ENCODE measurements at regions not wholly inside any gene's neighbourhood (a gene's known extent, or its start where the extent isn't known, plus 50 kb on each side); places are given as distances from the start of the nearest gene placed in this dataset.
"Not testable (repeated sequence)": the region's sequence is repeated elsewhere in the genome, so short reads cannot be mapped to it uniquely, and the experiment has no call there.

GRCh38 chr6:94584211-94584610 is 993.1 kb upstream of the MANEA start:
- no peaks in the 10 kb centered on the region for H3K9me3 ChIP-seq
- no peak overlapping the region for H3K27ac ChIP-seq (replicated peaks in 1 of 4)
- 90% methylated on average over 2 of the region's 2 CpGs for WGBS
- TF ChIP-seq POLR2AphosphoS5 (IDR thresholded peaks at IDR 0.05) (no peak), EP300 (IDR thresholded peaks at IDR 0.05) (no peak), POLR2A (IDR thresholded peaks at IDR 0.05; ENCODE audit: low read depth) (no peak)
- TF ChIP-seq, protein P1, sequence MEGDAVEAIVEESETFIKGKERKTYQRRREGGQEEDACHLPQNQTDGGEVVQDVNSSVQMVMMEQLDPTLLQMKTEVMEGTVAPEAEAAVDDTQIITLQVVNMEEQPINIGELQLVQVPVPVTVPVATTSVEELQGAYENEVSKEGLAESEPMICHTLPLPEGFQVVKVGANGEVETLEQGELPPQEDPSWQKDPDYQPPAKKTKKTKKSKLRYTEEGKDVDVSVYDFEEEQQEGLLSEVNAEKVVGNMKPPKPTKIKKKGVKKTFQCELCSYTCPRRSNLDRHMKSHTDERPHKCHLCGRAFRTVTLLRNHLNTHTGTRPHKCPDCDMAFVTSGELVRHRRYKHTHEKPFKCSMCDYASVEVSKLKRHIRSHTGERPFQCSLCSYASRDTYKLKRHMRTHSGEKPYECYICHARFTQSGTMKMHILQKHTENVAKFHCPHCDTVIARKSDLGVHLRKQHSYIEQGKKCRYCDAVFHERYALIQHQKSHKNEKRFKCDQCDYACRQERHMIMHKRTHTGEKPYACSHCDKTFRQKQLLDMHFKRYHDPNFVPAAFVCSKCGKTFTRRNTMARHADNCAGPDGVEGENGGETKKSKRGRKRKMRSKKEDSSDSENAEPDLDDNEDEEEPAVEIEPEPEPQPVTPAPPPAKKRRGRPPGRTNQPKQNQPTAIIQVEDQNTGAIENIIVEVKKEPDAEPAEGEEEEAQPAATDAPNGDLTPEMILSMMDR (IDR thresholded peaks at IDR 0.05) = no peak
- no peak overlapping the region for H3K4me3 ChIP-seq
- H3K27me3 ChIP-seq = no peaks in the 10 kb centered on the region
- intact Hi-C loops (cut with DNase I) = no loop called here
- no peak for DNase-seq (ENCODE audit: extremely low spot score)
- H3K36me3 ChIP-seq = no peaks in the 10 kb centered on the region
- H3K4me1 ChIP-seq = no peaks in the 10 kb centered on the region

- Histone ChIP-seq H3K27ac (replicated peaks in 1 of 4) (no peak overlapping the region), H3K4me3 (no peak overlapping the region), H3K27me3 (no peaks in the 10 kb centered on the region), H3K4me1 (no peaks in the 10 kb centered on the region), H3K36me3 (no peaks in the 10 kb centered on the region), H3K9me3 (no peaks in the 10 kb centered on the region)
- TF ChIP-seq, protein P1 (IDR thresholded peaks at IDR 0.05) = no peak
- no peak for TF ChIP-seq POLR2AphosphoS5 (IDR thresholded peaks at IDR 0.05)
- TF ChIP-seq EP300 (IDR thresholded peaks at IDR 0.05) = no peak
- TF ChIP-seq POLR2A (IDR thresholded peaks at IDR 0.05; ENCODE audit: low read depth) = no peak
- 59% methylated on average over 5 of the region's 5 CpGs for WGBS
- intact Hi-C loops (cut with DNase I) = no loop called here
- DNase-seq (ENCODE audit: extremely low spot score) = no peak
These were observed 1006.8 kb upstream of the MANEA start for GRCh38 chr6:94570581-94570980.

DNA sequence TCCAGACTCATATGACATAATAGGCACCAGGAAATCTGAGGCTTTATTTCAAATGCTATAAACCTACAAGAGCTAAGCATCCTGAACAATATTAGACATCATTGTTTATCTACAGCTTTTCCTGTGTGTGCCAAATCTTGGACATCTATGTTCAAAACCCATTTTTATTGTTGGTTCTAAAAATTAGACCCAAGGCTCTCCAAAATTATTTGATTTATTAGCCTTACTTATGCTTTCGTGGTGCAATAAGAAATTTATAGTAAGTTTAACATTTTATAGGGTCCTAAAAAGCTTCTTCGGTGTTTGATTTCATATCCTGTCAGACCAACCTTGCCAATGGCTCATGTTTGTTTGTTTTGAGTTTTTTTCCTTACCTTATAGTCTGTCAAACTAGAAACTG is 1014.5 kb upstream of the MANEA start:
- H3K4me1 ChIP-seq = no peaks in the 10 kb centered on the region
- no peaks in the 10 kb centered on the region for H3K27me3 ChIP-seq
- DNase-seq (ENCODE audit: extremely low spot score) = no peak
- WGBS = 86% methylated on average over 2 of the region's 2 CpGs
- no peak overlapping the region for H3K27ac ChIP-seq (replicated peaks in 1 of 4)
- intact Hi-C loops (cut with DNase I) = no loop called here
- no peak overlapping the region for H3K4me3 ChIP-seq
- H3K9me3 ChIP-seq = no peaks in the 10 kb centered on the region
- no peak for TF ChIP-seq POLR2A (IDR thresholded peaks at IDR 0.05; ENCODE audit: low read depth)
- TF ChIP-seq, protein P1 (IDR thresholded peaks at IDR 0.05) = no peak
- no peak for TF ChIP-seq EP300 (IDR thresholded peaks at IDR 0.05)
- TF ChIP-seq POLR2AphosphoS5 (IDR thresholded peaks at IDR 0.05) = no peak
- no peaks in the 10 kb centered on the region for H3K36me3 ChIP-seq

- TF ChIP-seq POLR2AphosphoS5 (IDR thresholded peaks at IDR 0.05) (no peak), POLR2A (IDR thresholded peaks at IDR 0.05; ENCODE audit: low read depth) (no peak), EP300 (IDR thresholded peaks at IDR 0.05) (no peak)
- TF ChIP-seq, protein P1 (IDR thresholded peaks at IDR 0.05) = no peak
- Histone ChIP-seq H3K4me3 (no peak overlapping the region), H3K36me3 (no peaks in the 10 kb centered on the region), H3K27me3 (no peaks in the 10 kb centered on the region), H3K27ac (replicated peaks in 1 of 4) (no peak overlapping the region), H3K9me3 (no peaks in the 10 kb centered on the region), H3K4me1 (no peaks in the 10 kb centered on the region)
- DNase-seq (ENCODE audit: extremely low spot score) = no peak
- intact Hi-C loops (cut with DNase I) = no loop called here
- WGBS = 69% methylated on average over 1 of the region's 1 CpG
These were observed 1017.4 kb upstream of the MANEA start for GRCh38 chr6:94559829-94560537.

GRCh38 chr6:94557207-94557606 is 1020.1 kb upstream of the MANEA start:
- WGBS = 88% methylated on average over 5 of the region's 11 CpGs
- H3K9me3 ChIP-seq; H3K27ac ChIP-seq (replicated peaks in 1 of 4); H3K4me3 ChIP-seq; DNase-seq (ENCODE audit: extremely low spot score); H3K4me1 ChIP-seq; intact Hi-C loops (cut with DNase I); H3K27me3 ChIP-seq; H3K36me3 ChIP-seq: not testable (repeated sequence)
